ENCODE measurements at regions not wholly inside any gene's neighbourhood (a gene's known extent, or its start where the extent isn't known, plus 50 kb on each side); places are given as distances from the start of the nearest gene placed in this dataset.

- TF ChIP-seq, protein P1, sequence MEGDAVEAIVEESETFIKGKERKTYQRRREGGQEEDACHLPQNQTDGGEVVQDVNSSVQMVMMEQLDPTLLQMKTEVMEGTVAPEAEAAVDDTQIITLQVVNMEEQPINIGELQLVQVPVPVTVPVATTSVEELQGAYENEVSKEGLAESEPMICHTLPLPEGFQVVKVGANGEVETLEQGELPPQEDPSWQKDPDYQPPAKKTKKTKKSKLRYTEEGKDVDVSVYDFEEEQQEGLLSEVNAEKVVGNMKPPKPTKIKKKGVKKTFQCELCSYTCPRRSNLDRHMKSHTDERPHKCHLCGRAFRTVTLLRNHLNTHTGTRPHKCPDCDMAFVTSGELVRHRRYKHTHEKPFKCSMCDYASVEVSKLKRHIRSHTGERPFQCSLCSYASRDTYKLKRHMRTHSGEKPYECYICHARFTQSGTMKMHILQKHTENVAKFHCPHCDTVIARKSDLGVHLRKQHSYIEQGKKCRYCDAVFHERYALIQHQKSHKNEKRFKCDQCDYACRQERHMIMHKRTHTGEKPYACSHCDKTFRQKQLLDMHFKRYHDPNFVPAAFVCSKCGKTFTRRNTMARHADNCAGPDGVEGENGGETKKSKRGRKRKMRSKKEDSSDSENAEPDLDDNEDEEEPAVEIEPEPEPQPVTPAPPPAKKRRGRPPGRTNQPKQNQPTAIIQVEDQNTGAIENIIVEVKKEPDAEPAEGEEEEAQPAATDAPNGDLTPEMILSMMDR (IDR thresholded peaks at IDR 0.05) = no peak
Observed at GRCh38 chr5:28174691-28175090, 1136.3 kb upstream of the CDH9 start.

DNA sequence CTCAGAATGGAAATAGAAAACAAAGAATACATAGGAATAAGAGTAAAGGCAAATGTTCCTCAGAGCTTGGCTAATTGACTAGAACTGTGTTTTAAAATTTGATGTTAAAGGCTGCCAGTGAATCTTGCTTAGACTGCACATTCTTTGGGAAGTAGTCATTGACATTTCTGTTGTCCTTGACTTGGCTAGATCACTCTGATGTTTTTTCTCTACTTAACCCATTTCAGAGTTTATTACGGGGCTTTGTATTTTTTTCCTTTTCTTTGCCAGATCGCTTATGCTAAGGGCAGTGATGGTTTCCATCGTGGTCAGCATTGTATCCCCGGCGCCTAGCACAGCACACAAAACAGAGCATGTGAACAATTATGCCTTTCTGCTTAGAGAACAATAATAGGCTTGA is 1126.7 kb upstream of the CDH9 start:
- TF ChIP-seq, protein P1 (IDR thresholded peaks at IDR 0.05) = no peak

- TF ChIP-seq, protein P1 (IDR thresholded peaks at IDR 0.05) = no peak
Observed at GRCh38 chr5:28164568-28164967, 1126.2 kb upstream of the CDH9 start.

DNA sequence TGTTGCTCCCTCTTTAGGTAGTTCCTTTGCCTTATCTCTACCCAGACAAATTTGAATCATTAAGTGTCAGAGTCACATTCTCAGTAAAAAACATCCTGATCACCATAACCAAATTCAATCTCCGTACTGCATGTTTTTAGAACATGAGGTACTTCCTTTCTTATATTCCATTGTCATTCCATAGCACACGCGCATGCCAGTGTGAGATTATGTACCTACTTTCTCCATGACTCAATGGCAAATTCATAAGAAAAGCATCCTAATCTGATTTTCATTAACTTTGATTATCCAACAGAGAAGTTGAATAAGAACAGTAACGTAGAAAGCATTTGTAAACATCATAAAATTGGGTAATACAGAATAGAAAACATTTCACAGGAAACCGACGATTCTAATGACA is 1118.6 kb upstream of the CDH9 start:
- TF ChIP-seq, protein P1 (IDR thresholded peaks at IDR 0.05) = no peak

DNA sequence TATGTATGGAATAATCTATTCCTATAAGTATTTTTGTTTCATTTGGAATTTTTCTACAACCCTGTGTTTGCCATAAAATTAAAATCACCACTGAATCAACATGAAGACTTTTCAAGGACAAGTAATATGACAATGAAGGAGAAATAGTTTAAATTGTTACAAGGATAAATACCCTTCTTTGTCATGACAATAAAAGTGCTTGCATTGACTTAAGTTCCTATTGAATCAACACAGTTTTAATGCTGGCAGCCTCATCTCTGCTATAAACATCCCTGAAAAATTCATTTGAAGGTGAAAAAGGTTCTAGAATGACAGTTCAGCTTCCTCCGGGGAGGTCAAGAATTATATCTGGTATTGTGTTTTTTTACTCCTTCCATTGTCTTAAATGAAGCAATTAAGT is 1105.1 kb upstream of the CDH9 start:
- TF ChIP-seq, protein P1 (IDR thresholded peaks at IDR 0.05) = no peak

GRCh38 chr5:28132151-28132550 is 1093.8 kb upstream of the CDH9 start:
- TF ChIP-seq, protein P1 (IDR thresholded peaks at IDR 0.05) = no peak

- TF ChIP-seq, protein P1 (IDR thresholded peaks at IDR 0.05) = no peak
Observed at GRCh38 chr5:28117691-28118090, 1079.3 kb upstream of the CDH9 start.

- TF ChIP-seq, protein P1 (IDR thresholded peaks at IDR 0.05) = no peak
Observed at GRCh38 chr5:28117273-28117672, 1078.9 kb upstream of the CDH9 start.
